SHP77 treated with DMSO at 0.1 percent for 48 hours (cell line): ENCODE measurements at regions not wholly inside any gene's neighbourhood (a gene's known extent, or its start where the extent isn't known, plus 50 kb on each side); places are given as distances from the start of the nearest gene placed in this dataset.

Source experiments
- DNase-seq: peaks from one replicate; lab custom pipeline; 2025; lab: John Stamatoyannopoulos, UW

DNA sequence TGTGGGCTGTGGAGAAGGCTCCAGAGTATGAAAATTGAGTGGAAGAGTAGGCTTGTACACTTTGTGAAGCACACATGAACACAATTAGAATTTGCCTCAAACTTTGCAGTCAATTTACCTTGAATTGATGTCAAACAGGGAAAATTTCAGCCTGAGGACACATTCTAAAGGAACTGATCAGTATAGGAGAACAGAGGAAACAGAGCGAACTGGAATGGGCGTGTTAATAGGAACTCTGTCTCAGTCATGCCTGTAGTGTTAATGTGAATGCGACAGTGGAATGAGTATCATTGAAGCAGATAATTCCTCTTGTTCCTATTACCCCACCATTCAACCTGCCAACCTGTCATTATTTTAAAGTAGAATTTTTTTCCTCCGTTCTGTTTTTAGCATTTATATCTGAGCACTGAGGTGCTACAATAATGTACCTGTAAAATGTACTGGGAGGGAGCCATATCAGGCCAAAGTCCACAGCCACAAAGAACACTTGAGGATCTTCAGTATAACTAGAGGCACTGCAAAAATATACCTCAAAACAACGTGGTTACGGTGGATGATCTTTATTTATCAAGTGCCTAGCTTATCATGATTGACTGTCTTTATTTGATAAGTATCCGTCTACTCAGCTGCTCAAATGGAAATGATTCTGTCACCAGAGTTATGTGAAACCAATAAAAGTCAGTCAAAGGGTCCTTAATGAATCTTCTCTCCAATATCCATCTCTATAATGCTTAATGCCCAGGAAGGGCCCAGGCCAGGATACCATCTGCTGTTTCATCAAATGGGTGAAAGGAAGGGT lies 125.3 kb upstream of the STMND1 start:
- no peak for DNase-seq

DNA sequence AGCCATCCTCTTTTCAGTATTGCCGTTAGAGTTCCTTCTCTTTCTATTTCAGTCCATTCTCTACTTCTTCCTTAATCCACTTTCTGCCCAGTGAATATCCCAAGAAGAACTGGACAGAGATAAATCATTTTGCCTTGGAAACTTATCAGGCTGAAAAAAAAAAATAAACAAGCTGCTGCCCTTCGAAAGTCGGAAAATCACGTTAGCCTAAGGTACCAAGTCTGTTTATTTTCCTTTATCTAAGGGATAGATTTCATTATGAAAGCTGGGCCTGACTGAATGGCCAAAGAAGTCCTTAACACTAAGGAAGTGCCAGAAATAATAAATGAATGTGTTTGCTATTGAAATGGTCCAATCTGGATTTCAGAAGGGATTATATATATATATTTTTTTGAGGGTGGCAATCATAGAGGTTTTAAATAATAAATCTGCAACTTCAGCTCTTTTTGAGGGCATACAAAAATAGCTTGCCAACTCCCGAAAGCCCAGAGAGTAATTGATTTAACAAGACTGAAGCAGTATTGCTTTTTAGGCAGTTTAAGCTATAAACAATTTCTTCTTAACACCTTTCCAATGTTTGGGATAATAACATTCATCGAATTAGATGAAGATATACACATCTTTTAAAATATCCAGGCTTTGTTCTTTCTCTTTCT lies 127.0 kb upstream of the STMND1 start:
- no peak for DNase-seq

DNA sequence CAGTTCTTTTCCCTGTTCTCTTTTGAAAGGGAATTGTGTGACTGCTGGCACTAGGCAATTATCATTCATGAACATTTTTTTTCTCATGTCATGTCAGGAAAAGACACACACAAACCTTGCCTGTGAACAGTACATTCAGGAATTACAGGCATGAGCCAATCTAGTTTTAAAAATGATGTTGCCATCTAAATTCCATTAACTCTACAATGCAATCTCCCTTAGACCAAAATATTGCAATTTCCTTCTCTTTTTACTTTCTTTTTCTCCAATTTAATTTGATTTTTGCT lies 127.5 kb upstream of the STMND1 start:
- no peak for DNase-seq

DNA sequence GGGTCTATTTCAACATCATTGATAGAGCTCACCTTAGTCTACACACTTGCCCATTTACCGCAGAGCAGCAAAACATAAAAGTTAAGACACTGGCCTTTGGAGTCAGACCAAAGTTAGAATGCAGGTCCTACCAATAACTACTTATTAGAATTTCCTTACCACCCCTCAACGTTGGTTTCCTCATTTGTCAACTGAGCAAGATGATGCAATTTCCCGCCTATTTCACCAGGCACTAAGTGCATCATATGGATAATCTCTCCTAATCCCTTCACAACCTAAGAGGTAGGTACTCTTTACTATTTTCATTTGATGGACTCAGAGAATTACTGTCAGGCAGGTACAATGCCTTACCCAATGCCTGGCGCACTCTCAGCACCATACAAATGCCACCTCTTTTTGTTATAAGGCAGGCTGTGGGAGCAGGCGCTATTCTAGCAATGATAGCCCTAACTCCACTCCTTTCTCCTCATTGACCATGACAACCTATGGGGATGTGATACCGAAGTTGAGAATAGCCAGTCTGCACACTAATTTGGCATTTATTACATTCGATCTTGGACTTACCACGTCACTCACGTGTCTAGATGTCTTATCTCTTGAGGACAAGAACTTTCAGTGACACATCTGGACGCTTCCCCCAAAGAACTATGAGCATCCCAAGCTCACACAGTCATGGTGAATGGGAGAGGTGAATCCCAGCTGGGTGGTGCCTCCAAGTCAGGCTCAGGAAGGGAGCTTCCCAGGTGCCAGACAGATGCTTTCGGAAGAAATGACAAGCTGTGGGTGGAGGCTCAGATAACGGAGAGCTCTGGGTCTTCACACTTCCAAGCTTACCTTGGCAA lies 128.1 kb upstream of the STMND1 start:
- no peak for DNase-seq

DNA sequence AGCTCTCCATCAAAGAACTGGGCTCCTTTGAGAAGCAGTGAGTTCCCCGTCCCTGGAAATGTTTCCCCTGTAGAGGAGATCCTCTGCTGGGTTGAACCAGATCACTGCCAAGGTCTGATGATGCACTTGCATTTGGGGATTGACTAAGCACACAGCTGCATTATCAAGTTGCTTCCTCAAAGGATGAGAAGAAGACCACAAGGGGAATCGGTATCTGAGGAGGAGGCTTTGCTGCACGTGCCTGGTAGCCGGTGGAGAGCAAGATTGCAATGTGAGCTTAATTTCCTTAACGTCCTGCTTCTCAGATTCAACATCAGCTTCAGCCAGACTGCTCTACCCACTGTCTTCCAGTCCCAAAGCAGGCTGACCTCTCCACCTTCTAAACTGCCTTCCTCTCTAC lies 128.8 kb upstream of the STMND1 start:
- DNase-seq = no peak

DNA sequence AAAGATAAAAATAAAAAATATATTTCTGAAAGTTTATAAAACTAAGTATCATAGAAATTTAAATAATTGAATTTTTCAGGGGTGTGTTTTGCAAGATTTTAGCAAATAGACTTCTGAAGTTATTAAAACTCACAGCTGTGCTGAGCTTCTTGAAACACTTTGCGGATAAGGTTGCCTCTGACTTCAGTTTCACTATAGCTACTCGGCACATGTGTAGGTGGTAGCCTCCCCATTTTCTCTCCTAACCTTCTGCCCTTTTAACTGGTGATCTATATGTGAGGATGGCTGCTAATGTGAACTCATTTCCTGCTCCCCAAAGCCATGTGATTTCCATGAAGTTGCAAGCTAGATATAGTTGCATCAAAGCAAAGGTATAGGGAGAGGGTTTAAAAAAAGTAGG lies 129.3 kb upstream of the STMND1 start:
- DNase-seq = no peak

DNA sequence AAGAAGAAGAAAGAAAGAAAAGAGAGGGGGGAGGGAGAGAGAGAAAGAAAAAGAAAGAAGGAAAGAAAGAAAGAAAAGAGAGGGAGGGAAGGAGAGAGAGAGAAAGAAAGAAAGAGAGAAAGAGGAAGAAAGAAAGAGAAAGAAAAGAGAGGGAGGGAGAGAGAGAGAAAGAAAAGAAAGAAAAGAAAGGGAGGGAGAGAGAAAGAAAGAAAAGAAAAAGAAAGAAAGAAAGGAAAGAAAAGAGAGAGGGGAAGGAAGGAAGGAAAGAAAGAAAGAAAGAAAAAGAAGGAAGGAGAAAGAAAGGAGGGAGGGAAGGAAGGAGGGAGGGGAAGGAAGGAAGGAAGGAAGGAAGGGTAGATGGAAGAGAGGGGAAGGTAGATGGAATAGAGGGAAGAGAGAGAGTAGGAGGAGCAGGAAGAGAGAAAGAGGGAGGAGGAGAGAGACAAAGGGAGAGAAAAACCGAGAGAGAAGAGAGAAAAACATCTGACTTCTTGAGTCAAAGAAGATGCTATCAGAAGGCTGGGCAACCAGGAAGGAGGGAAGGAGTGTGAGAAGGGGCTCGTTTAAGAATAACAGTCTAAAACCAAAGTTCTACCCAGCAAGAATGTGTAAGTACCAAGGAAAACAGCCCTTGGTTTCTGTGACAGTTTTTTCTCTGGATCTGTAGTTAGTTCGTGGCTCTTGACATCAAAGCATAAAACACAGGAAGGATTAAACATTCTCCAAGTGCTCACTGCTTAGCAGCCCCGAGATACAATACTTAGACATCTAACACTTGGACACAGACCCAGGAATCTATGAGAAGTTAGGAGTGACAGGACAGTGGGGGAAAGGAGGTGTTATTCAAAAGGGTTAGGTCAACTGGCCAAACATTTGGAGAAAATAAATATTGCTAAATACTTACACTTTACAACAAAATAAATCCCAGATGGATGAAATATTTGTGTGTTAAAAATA lies 131.9 kb upstream of the STMND1 start:
- no peak for DNase-seq

DNA sequence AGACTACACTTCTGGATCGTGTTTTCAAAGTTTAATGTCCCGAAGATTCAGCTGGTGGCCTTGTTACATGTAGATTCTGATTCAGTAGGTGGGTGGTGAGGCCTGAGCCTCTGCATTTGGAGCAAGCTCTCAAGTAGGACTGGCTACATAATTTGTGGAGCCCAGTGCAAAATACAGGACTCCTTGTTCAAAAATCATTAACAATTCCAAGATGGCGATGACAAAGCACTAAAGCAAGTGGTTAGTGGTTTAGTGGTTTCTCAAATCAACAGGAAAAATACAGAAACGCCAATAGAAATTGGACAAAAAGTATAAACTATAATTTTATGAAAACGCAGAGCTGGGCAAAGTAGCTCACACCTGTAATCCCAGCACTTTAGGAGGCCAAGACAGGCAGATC lies 133.7 kb upstream of the STMND1 start:
- no peak for DNase-seq

DNA sequence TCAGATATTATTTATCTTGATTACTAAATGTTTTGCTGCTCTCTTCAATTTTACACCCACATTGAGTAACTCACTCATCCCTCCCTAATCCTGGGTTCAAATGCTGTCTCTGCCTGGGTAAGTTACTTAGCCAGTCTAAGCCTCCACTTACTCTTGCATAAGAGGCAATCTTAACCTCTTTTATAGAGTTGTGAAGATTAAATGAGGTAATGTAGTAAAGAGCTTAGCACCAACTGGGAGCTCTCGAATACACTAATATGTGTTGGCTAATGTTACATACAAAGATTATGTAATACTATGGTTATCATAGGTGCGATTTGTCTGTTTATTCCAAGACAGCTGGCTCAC lies 134.4 kb upstream of the STMND1 start:
- no peak for DNase-seq

DNA sequence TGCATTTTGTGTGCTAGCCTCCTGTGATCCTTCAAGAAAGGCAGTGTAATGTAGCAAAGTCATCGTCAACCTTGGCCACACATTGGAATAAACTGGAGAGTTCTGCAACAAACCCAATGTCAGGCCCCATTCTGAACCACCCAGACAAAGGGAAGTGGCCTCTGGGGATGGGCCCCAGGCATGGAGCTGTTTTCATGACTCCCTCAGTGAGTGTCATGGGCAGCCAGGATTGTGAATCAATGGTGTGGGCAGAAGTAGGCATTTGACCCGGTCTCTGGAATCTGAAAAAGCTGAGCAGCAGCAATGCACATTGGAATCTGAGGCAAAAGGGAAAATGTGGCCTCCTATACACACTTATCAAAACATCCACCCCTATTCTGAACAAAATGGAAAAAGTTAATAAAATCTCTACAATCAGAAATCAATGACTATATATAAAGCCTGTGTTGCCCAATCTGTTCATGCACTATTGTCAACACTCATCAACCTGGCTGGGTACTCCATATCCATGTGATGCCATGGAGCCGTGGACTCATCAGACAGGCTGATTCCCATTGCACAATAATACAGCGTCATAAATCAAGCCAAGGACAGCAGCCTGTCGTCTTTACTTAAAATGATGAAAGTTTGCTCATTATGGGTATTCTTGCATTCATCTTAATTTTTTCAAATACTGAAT lies 134.9 kb upstream of the STMND1 start:
- no peak for DNase-seq

DNA sequence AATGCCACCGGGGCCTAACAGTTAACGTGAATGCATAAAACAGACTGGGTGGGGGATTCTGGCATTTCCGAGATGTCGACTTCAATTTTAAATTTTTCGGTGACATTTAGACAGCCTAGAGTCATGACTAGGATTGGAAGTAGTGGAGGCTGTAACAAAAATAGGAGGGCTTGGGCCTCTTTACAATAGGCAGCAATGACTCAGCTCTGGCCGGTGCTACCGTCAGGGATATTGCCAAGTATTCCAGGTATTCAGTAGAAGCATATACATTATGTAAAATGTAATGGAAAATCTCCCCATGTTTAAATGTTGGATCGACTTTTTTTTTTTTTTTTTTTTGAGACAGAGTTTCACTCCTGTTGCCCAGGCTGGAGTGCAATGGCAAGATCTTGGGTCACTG lies 136.2 kb upstream of the STMND1 start:
- DNase-seq = no peak

DNA sequence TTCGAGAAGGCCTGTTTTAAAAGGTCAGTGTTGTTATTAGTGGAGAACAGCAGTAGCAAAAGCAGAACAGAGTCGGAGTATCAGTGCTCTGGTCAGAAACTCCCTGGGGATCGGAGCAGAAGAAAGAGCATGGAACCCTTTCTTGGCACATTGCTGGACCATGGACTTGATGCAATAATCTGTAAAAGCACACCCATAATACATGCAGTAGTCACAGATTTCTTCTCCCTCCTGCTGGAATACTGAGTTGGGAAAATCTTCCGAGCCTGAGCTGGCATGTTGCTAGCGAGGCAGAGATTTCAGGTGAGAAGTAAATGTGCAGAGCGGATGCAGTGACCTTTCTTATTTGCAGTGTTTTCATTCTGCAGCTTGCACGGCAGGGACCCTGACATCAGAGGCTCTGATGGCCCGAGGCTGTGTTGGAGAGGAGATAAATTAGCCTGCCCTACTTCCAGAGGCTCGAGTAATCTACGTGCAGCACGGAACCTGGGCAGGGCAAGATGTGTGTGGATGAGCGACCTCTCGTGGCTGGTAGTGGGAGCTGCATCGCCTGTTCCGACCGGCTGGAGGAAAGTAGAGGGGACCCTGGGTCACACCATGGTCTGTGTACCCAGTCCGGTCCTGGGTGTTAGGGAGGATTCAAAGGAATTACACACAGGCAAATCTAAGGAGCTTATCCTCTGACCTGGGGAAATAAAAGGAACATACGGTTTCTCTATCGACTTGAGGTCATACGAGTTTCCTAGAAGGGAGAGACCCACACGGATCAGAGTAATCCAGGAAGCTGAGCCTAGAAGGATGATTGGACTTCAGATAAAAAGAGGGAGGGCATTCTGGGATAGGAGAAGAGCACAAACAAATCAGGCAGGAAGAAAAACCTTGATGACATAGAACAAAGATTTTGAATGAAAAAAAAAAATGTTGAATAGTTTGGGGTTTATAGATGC lies 137.0 kb upstream of the STMND1 start:
- peak; percentile 12 for DNase-seq

DNA sequence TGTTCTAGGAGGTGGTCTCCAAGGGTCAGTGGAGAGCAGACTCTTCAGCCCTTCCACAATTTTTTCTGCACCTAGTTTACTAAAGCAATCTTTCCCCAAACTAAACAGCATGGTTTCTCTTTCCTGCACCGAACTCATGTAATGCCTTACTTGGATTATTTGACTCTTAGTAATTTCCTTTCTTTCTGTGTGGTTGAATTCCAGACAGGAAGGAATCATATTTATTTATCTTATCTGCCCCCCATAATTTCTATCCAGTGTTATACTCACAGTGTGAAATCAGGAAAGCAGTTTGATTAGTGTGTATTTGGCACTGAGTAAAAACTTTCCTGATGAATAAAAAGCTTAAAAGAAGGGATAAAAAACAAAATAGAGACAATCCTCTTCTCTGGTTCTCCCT lies 140.3 kb upstream of the STMND1 start:
- no peak for DNase-seq

DNA sequence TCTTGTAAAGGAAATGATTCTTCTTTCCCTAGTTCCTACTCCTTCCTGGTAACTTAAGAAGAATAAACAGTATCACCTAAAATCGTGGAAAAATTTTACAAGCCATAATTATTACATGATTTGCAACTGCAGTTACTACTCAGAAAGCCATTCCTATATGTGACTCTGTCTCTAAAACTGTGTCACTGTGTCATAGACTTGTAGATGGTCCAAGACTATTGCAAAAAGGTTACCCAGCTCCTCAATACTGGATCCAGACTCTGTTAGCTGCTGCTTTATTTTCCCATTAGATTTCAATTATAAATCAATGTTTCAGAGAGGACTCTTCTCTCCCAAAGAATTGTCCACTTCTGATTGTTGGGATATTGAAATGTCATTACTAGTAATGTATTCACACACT lies 142.1 kb upstream of the STMND1 start:
- DNase-seq = no peak

DNA sequence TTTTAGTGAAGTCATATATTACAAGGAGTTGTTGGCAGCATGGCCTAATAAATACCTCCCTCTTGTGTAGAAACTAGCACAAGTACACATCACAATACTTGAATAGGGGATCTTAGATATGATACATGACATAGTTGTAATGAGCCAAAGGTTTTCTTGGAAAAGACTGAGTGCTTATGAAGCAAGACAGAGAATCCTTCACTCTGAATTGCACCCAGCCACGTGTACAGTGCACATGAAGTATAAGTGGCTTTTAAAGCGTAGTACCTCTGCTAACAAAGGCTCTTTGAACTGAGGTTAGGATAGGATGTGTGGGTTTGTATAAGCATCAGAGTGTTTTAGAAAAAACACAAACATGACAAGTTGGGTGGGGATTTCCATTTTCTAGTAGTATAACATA lies 145.5 kb upstream of the STMND1 start:
- DNase-seq = no peak

DNA sequence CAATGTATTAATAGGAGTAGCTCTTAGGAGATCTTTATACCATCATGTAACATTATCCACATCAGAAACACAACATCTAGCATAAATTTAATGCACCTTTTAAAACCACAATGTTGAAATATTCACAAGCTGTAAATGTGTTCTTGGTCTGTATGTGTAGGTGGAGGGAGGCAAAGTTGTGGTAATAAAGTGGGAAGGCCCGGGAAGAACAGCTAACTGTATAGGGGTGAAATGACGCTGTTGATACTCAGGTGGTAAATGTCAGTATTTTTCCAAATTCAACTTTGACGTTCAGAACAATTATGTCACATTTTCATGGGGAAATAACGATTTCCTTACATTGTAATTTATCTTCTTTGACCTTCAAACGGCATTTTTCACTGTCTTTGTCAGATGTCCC lies 146.0 kb upstream of the STMND1 start:
- no peak for DNase-seq

DNA sequence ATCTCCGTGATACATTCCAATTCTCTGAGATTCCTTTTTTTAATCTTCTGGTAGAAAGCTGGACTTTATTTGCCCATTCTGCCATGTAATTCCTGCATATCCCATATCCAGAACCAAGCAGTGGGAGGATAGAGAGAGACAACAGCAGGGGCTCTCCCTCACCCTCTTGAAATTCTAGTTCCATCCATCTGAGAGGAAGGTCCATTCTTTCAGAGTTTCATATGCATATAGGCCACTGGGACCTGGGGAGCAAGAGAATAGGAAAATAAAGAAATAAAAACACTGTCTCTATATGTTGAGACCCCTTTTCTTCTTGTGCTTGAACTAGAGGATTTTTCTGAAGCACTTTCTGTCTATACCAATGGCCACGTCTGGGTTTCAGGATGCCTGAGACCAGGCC lies 147.9 kb upstream of the STMND1 start:
- DNase-seq = no peak

DNA sequence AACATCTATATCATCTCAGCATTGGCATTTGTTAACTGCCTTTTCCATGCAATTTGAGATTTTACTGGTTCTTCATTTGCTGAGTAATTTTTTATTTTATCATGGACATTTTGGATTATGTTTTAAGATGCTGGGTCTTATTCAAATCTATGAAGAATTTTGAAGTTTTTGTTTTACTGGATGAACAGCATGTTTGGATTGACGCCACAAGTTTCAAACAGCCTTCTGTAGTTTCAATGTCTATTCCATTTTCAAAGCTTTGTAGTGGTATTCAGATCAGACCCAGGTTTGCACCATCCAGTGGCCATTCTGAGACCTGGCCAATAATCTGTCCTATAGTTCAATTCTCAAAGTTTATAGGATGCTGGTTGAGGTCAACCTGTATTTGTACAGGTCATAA lies 148.4 kb upstream of the STMND1 start:
- DNase-seq = no peak

DNA sequence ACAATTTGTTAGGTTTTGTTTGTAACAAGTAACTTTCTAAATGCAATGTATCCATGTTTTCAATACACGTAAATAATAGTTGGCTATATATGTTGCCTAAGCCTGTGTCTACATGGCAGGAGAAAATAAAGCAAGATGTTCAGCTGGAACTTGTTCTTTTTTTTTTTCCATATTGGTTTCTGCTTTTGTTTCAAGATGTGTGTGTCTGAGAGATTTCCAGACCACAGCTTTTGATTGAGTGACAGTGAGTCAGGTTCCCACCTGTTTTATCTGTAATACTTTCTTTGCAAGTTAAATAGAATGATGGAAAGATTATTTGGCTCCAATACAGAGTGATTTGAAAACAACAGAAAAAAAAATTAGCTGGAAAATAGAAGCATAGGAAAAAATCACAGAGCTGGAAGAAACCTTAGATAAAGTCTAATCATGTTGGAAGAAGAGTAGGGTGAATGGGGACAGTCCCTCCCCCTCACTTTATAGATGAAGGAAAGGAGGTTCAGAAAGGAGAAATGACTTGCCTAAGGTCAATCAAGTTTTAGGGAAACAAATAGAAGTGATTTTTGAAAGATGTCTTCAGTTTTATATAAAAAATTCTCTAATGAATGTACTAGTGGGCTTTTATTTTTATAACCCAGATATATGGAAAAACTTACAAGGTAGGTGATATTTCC lies 150.9 kb upstream of the STMND1 start:
- DNase-seq = no peak

DNA sequence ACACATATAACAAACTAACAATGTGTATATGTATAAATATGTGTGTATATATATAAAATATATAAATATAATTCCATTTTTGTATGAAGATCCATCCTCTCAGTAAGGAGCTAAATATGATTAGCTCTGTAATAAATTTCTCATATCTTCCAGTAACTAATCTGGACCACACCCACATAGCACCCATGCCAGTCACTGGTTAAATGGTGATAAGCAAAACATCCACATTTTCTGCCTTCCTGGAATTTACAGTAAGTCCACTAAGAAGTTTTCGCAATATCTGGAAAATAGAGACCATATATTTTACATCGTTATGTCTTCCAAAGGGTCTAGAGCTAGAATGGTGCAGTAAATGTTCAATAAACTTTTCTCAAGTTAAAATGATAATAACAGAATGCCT lies 151.5 kb upstream of the STMND1 start:
- DNase-seq = no peak
